Mucosa of descending colon (tissue), 3 donors: ENCODE measurements at regions not wholly inside any gene's neighbourhood (a gene's known extent, or its start where the extent isn't known, plus 50 kb on each side); places are given as distances from the start of the nearest gene placed in this dataset.

Source experiments
- ATAC-seq: fragments of 200-7000 bp; cut with Tn5 transposase; one replicate; pipeline ENCODE4 v1.9.1; 2020; ENCODE audit warnings: mild to moderate bottlenecking, moderate library complexity
- DNase-seq, 3 donors: peaks; one replicate each; pipeline ENCODE4 v3.0.0-alpha.2; 2020
- H3K36me3 ChIP-seq: fragments of 200-600 bp; one replicate; pipeline ENCODE4 v1.8.0; 2021; ENCODE audit warnings: low read depth, mild to moderate bottlenecking
- H3K4me1 ChIP-seq: fragments of 200-600 bp; one replicate; pipeline ENCODE4 v1.8.0; 2021; ENCODE audit warnings: low read depth, mild to moderate bottlenecking
- H3K4me3 ChIP-seq: fragments of 200-600 bp; one replicate; pipeline ENCODE4 v1.8.0; 2021; ENCODE audit warnings: mild to moderate bottlenecking
- H3K9me3 ChIP-seq: fragments of 200-600 bp; one replicate; pipeline ENCODE4 v1.8.0; 2021; ENCODE audit warnings: mild to moderate bottlenecking
- CTCF ChIP-seq: fragments of 200-600 bp; IDR thresholded peaks from one replicate; pipeline ENCODE4 v1.8.0; 2022; ENCODE audit warnings: antibody characterized with exemption, mild to moderate bottlenecking
- intact Hi-C, 2 donors: fragments of 100-400 bp; cut with DNase I in 1 of 2; cut with micrococcal nuclease in 1 of 2; formaldehyde crosslinking; loops; one replicate each; pipeline versions ENCODE4 v1.11.0 to v1.11.1; 2022; cut with DNase I, micrococcal nuclease
- donor health status: DM: no; HTN: no; CAD: no; lungs with moderate emphysema.
- donor health status: DM: no; HTN: no; CAD: no.
- donor health status: DM: no; HTN: yes; CAD: no.

GRCh38 chr2:44051593-44052347, 56.0 kb upstream of the LRPPRC start:
- no peak overlapping the region for H3K4me3 ChIP-seq
- DNase-seq (no peak), ATAC-seq (no peak)
- H3K36me3 ChIP-seq: no peaks in the 10 kb centered on the region
- TF ChIP-seq CTCF: no peak
- no peaks in the 10 kb centered on the region for H3K4me1 ChIP-seq
- no peaks in the 10 kb centered on the region for H3K9me3 ChIP-seq
- intact Hi-C loops: no loop called here

GRCh38 chr2:44052584-44052983, 56.8 kb upstream of the LRPPRC start:
- no peaks in the 10 kb centered on the region for H3K36me3 ChIP-seq
- no peak for DNase-seq
- H3K4me1 ChIP-seq: no peaks in the 10 kb centered on the region
- intact Hi-C loops: no loop called here
- ATAC-seq: no peak
- no peak for TF ChIP-seq CTCF
- no peak overlapping the region for H3K4me3 ChIP-seq
- no peaks in the 10 kb centered on the region for H3K9me3 ChIP-seq

- intact Hi-C loops: no loop called here
- DNase-seq (no peak), ATAC-seq (no peak)
- TF ChIP-seq CTCF: no peak
- no peaks in the 10 kb centered on the region for H3K9me3 ChIP-seq
- no peaks in the 10 kb centered on the region for H3K36me3 ChIP-seq
- no peak overlapping the region for H3K4me3 ChIP-seq
- H3K4me1 ChIP-seq: no peaks in the 10 kb centered on the region
Measured at GRCh38 chr2:44053052-44053451, 57.3 kb upstream of the LRPPRC start.

GRCh38 chr2:44053456-44053855, 57.7 kb upstream of the LRPPRC start:
- no peak for ATAC-seq
- intact Hi-C loops: no loop called here

GRCh38 chr2:44055229-44055628, 59.4 kb upstream of the LRPPRC start:
- DNase-seq: no peak
- Histone ChIP-seq H3K36me3 (no peaks in the 10 kb centered on the region), H3K4me3 (no peak overlapping the region), H3K9me3 (no peaks in the 10 kb centered on the region), H3K4me1 (no peaks in the 10 kb centered on the region)
- intact Hi-C loops: no loop called here
- no peak for ATAC-seq
- no peak for TF ChIP-seq CTCF

More at GRCh38 chr2:44053456-44053855, 57.7 kb upstream of the LRPPRC start:
- Histone ChIP-seq H3K9me3 (no peaks in the 10 kb centered on the region), H3K4me3 (no peak overlapping the region), H3K36me3 (no peaks in the 10 kb centered on the region), H3K4me1 (no peaks in the 10 kb centered on the region)
- no peak for TF ChIP-seq CTCF
- DNase-seq: no peak
